Osteoblast (primary cell): ENCODE measurements at regions not wholly inside any gene's neighbourhood (a gene's known extent, or its start where the extent isn't known, plus 50 kb on each side); places are given as distances from the start of the nearest gene placed in this dataset.

Experiments used
- DNase-seq: peaks from one replicate; pipeline ENCODE4 v3.0.0; 2011; ENCODE audit warnings: low spot score, mixed read lengths; ENCODE audit not compliant: insufficient read length; ENCODE audit errors: missing footprints
- H2AFZ ChIP-seq: 2 replicates; pipeline ENCODE4 v1.6.0; 2011; ENCODE audit warnings: mild to moderate bottlenecking, low read length
- H3K27ac ChIP-seq: 2 replicates; pipeline ENCODE4 v1.5.1; 2011; ENCODE audit warnings: mild to moderate bottlenecking, low read depth, low read length, moderate library complexity
- H3K27me3 ChIP-seq: 2 replicates; pipeline ENCODE4 v1.6.0; 2012; ENCODE audit warnings: mild to moderate bottlenecking, control low read depth, inconsistent platforms, low read length, moderate library complexity; ENCODE audit not compliant: insufficient read depth
- H3K36me3 ChIP-seq: 2 replicates; pipeline ENCODE4 v1.5.1; 2011; ENCODE audit warnings: mild to moderate bottlenecking, low read length, control low read depth, moderate library complexity; ENCODE audit not compliant: insufficient read depth
- H3K4me1 ChIP-seq: 2 replicates; pipeline ENCODE4 v1.5.1; 2011; ENCODE audit warnings: mild to moderate bottlenecking, low read length, control low read depth, moderate library complexity; ENCODE audit not compliant: insufficient read depth
- H3K4me2 ChIP-seq: 2 replicates; pipeline ENCODE4 v1.6.0; 2011; ENCODE audit warnings: mild to moderate bottlenecking, low read length; ENCODE audit not compliant: insufficient read depth
- H3K4me3 ChIP-seq: fragments of 200-600 bp; sonication (generic); 3 replicates; pipeline ENCODE4 v1.5.1; 2012; ENCODE audit warnings: mild to moderate bottlenecking, low read length, inconsistent platforms; ENCODE audit not compliant: insufficient read depth
- H3K79me2 ChIP-seq: 2 replicates; pipeline ENCODE4 v1.6.0; 2012; ENCODE audit warnings: mild to moderate bottlenecking, low read length, control low read depth, inconsistent platforms; ENCODE audit not compliant: insufficient read depth
- H3K9me3 ChIP-seq: 2 replicates; pipeline ENCODE4 v1.5.1; 2011; ENCODE audit warnings: low read depth, low read length, control low read depth
- H4K20me1 ChIP-seq: 2 replicates; pipeline ENCODE4 v1.6.0; 2012; ENCODE audit warnings: mild to moderate bottlenecking, low read length, control low read depth; ENCODE audit not compliant: insufficient read depth
- CTCF ChIP-seq: IDR thresholded peaks from 2 replicates; pipeline ENCODE4 v1.5.1; 2011; ENCODE audit warnings: mild to moderate bottlenecking, low read depth, low read length, moderate library complexity; ENCODE audit errors: extremely low read depth

- no peak for DNase-seq
- Histone ChIP-seq H2AFZ (no peak overlapping the region), H3K79me2 (no peaks in the 10 kb centered on the region), H3K27ac (no peak overlapping the region), H3K4me1 (no peaks in the 10 kb centered on the region), H3K4me3 (no peak overlapping the region), H3K4me2 (no peak overlapping the region), H4K20me1 (no peaks in the 10 kb centered on the region), H3K36me3 (no peaks in the 10 kb centered on the region), H3K9me3 (no peaks in the 10 kb centered on the region), H3K27me3 (no peaks in the 10 kb centered on the region)
- no peak for TF ChIP-seq CTCF
Observed at GRCh38 chr4:23579166-23579565, 310.7 kb downstream of the PPARGC1A start.

- Histone ChIP-seq H3K79me2 (no peaks in the 10 kb centered on the region), H3K27me3 (no peaks in the 10 kb centered on the region), H4K20me1 (no peaks in the 10 kb centered on the region), H3K4me2 (no peak overlapping the region), H3K36me3 (no peaks in the 10 kb centered on the region), H2AFZ (no peak overlapping the region), H3K9me3 (no peaks in the 10 kb centered on the region), H3K4me3 (no peak overlapping the region), H3K4me1 (no peaks in the 10 kb centered on the region), H3K27ac (no peak overlapping the region)
- DNase-seq = no peak
- TF ChIP-seq CTCF = no peak
Observed at GRCh38 chr4:23577398-23577797, 312.4 kb downstream of the PPARGC1A start.

- Histone ChIP-seq H3K79me2 (no peaks in the 10 kb centered on the region), H3K9me3 (no peaks in the 10 kb centered on the region), H3K4me1 (no peaks in the 10 kb centered on the region), H2AFZ (no peak overlapping the region), H3K4me3 (no peak overlapping the region), H3K27ac (no peak overlapping the region), H4K20me1 (no peaks in the 10 kb centered on the region), H3K36me3 (no peaks in the 10 kb centered on the region), H3K4me2 (no peak overlapping the region), H3K27me3 (no peaks in the 10 kb centered on the region)
- TF ChIP-seq CTCF = no peak
- DNase-seq = no peak
Observed at GRCh38 chr4:23572382-23572781, 317.5 kb downstream of the PPARGC1A start.

GRCh38 chr4:23567338-23567737, 322.5 kb downstream of the PPARGC1A start:
- Histone ChIP-seq H2AFZ (no peak overlapping the region), H3K4me3 (no peak overlapping the region), H3K79me2 (no peaks in the 10 kb centered on the region), H3K4me2 (no peak overlapping the region), H3K27me3 (no peaks in the 10 kb centered on the region), H3K9me3 (no peaks in the 10 kb centered on the region), H3K27ac (no peak overlapping the region), H4K20me1 (no peaks in the 10 kb centered on the region), H3K36me3 (no peaks in the 10 kb centered on the region), H3K4me1 (no peaks in the 10 kb centered on the region)
- no peak for DNase-seq
- no peak for TF ChIP-seq CTCF
